ENCODE measurements at regions not wholly inside any gene's neighbourhood (a gene's known extent, or its start where the extent isn't known, plus 50 kb on each side); places are given as distances from the start of the nearest gene placed in this dataset.
"Not testable (repeated sequence)": the region's sequence is repeated elsewhere in the genome, so short reads cannot be mapped to it uniquely, and the experiment has no call there.

- DNase-seq (ENCODE audit: low read depth, low spot score) = no peak
Measured at GRCh38 chr2:163191372-163191771, 352.8 kb upstream of the KCNH7 start.

GRCh38 chr2:163187995-163188655 is 349.6 kb upstream of the KCNH7 start:
- DNase-seq (ENCODE audit: low read depth, low spot score) = no peak

- no peak for DNase-seq (ENCODE audit: low read depth, low spot score)
Measured at GRCh38 chr2:163187119-163187518, 348.6 kb upstream of the KCNH7 start.

GRCh38 chr2:163185160-163185559 is 346.6 kb upstream of the KCNH7 start:
- DNase-seq (ENCODE audit: low read depth, low spot score) = no peak

- DNase-seq (ENCODE audit: low read depth, low spot score) = no peak
Measured at GRCh38 chr2:163182764-163183354, 344.3 kb upstream of the KCNH7 start.

GRCh38 chr2:163177592-163177991 is 339.0 kb upstream of the KCNH7 start:
- DNase-seq (ENCODE audit: low read depth, low spot score) = no peak

- DNase-seq (ENCODE audit: low read depth, low spot score) = no peak
Measured at GRCh38 chr2:163175294-163175693, 336.7 kb upstream of the KCNH7 start.

- peak; percentile 27 for DNase-seq (ENCODE audit: low read depth, low spot score)
Measured at GRCh38 chr2:163173591-163173990, 335.0 kb upstream of the KCNH7 start.

GRCh38 chr2:163171786-163172530 is 333.4 kb upstream of the KCNH7 start:
- no peak for DNase-seq (ENCODE audit: low read depth, low spot score)

- DNase-seq (ENCODE audit: low read depth, low spot score) = no peak
Measured at GRCh38 chr2:163157891-163158496, 319.4 kb upstream of the KCNH7 start.

- DNase-seq (ENCODE audit: low read depth, low spot score) = no peak
Measured at GRCh38 chr2:163157411-163157810, 318.8 kb upstream of the KCNH7 start.

GRCh38 chr2:163155925-163156324 is 317.4 kb upstream of the KCNH7 start:
- no peak for DNase-seq (ENCODE audit: low read depth, low spot score)

- DNase-seq (ENCODE audit: low read depth, low spot score) = no peak
Measured at GRCh38 chr2:163155279-163155883, 316.8 kb upstream of the KCNH7 start.

GRCh38 chr2:163142618-163143017 is 304.1 kb upstream of the KCNH7 start:
- no peak for DNase-seq (ENCODE audit: low read depth, low spot score)

- DNase-seq (ENCODE audit: low read depth, low spot score) = no peak
Measured at GRCh38 chr2:163138947-163139346, 300.4 kb upstream of the KCNH7 start.

GRCh38 chr2:163135256-163135655 is 296.7 kb upstream of the KCNH7 start:
- no peak for DNase-seq (ENCODE audit: low read depth, low spot score)

- no peak for DNase-seq (ENCODE audit: low read depth, low spot score)
Measured at GRCh38 chr2:163133602-163134001, 295.0 kb upstream of the KCNH7 start.

- DNase-seq (ENCODE audit: low read depth, low spot score) = no peak
Measured at GRCh38 chr2:163132850-163133249, 294.3 kb upstream of the KCNH7 start.

GRCh38 chr2:163132207-163132606 is 293.6 kb upstream of the KCNH7 start:
- DNase-seq (ENCODE audit: low read depth, low spot score) = not testable (repeated sequence)

- DNase-seq (ENCODE audit: low read depth, low spot score) = no peak
Measured at GRCh38 chr2:163123526-163123925, 285.0 kb upstream of the KCNH7 start.

GRCh38 chr2:163122257-163122656 is 283.7 kb upstream of the KCNH7 start:
- no peak for DNase-seq (ENCODE audit: low read depth, low spot score)

- DNase-seq (ENCODE audit: low read depth, low spot score) = no peak
Measured at GRCh38 chr2:163121483-163121882, 282.9 kb upstream of the KCNH7 start.
